SK-N-SH (cell line): ENCODE measurements at regions not wholly inside any gene's neighbourhood (a gene's known extent, or its start where the extent isn't known, plus 50 kb on each side); places are given as distances from the start of the nearest gene placed in this dataset.

Experiments used
- CTCF ChIA-PET: fragments of 300-600, 350-600 bp; formaldehyde crosslinking; extraction: SDS; loops from one replicate; lab custom pipeline; 2021; lab: Yijun Ruan, JAX
- POLR2A ChIA-PET: fragments of 350-600 bp; sonication (Branson Sonifier 250); formaldehyde crosslinking; extraction: SDS; loops from one replicate; lab custom pipeline; 2020; ENCODE audit warnings: antibody characterized with exemption, inconsistent platforms; lab: Yijun Ruan, JAX
- DNase-seq: peaks from one replicate; pipeline ENCODE4 v3.0.0; 2012
- H2AFZ ChIP-seq: fragments of 200-600 bp; sonication (generic); 2 replicates; pipeline ENCODE4 v1.8.1; 2016; ENCODE audit warnings: antibody characterized with exemption, mild to moderate bottlenecking, low read depth
- H3F3A ChIP-seq: fragments of 200-600 bp; sonication (generic); replicated peaks from 2 replicates; pipeline ENCODE3; 2016; ENCODE audit warnings: antibody characterized with exemption, mild to moderate bottlenecking; ENCODE audit not compliant: insufficient read depth
- H3K27ac ChIP-seq, 2 experiments: fragments of 200-500 bp in 1 of 2; fragments of 200-600 bp in 1 of 2; sonication (Bioruptor generic) in 1 of 2; sonication (generic), shearing (Covaris generic) in 1 of 2; 2 replicates each; pipeline versions ENCODE4 v1.5.1 to v1.6.1; 2014 to 2016; ENCODE audit warnings: low read depth in 2 of 2, inconsistent platforms in 1 of 2, low read length in 1 of 2, mild to moderate bottlenecking in 1 of 2, mixed read lengths in 1 of 2
- H3K27me3 ChIP-seq: fragments of 200-600 bp; sonication (generic), shearing (Covaris generic); 2 replicates; pipeline ENCODE4 v1.6.1; 2016; ENCODE audit warnings: mixed run types; ENCODE audit not compliant: insufficient read depth
- H3K36me3 ChIP-seq, 2 experiments: fragments of 200-500 bp in 1 of 2; fragments of 200-600 bp in 1 of 2; sonication (Bioruptor generic) in 1 of 2; sonication (generic) in 1 of 2; replicated peaks in 1 of 2; 2 replicates each; pipeline versions ENCODE3 to v1.5.1; 2014 to 2016; ENCODE audit warnings: low read length in 1 of 2, mild to moderate bottlenecking in 1 of 2; ENCODE audit not compliant: insufficient read depth in 2 of 2, control insufficient read depth in 1 of 2
- H3K4me1 ChIP-seq, 2 experiments: fragments of 200-500 bp in 1 of 2; fragments of 200-600 bp in 1 of 2; sonication (Bioruptor generic) in 1 of 2; sonication (generic), shearing (Covaris generic) in 1 of 2; 2 replicates each; pipeline versions ENCODE4 v1.5.1 to v1.6.1; 2014 to 2016; ENCODE audit warnings: low read depth in 1 of 2, low read length in 1 of 2, mixed run types in 1 of 2; ENCODE audit not compliant: insufficient read depth in 2 of 2, control insufficient read depth in 1 of 2
- H3K4me2 ChIP-seq: fragments of 200-600 bp; sonication (generic), shearing (Covaris generic); 2 replicates; pipeline ENCODE4 v1.6.1; 2017; ENCODE audit warnings: mixed run types
- H3K4me3 ChIP-seq, 2 experiments: fragments of 200-500 bp in 1 of 2; fragments of 200-600 bp in 1 of 2; sonication (Bioruptor generic) in 1 of 2; sonication (generic), shearing (Covaris generic) in 1 of 2; 2 replicates each; pipeline versions ENCODE4 v1.5.1 to v1.8.1; 2014 to 2016; ENCODE audit warnings: low read depth in 2 of 2, inconsistent platforms in 1 of 2, low read length in 1 of 2, mild to moderate bottlenecking in 1 of 2, mixed read lengths in 1 of 2, moderate library complexity in 1 of 2
- H3K79me2 ChIP-seq: fragments of 200-600 bp; sonication (generic); 2 replicates; pipeline ENCODE4 v1.8.1; 2017; ENCODE audit warnings: mild to moderate bottlenecking; ENCODE audit not compliant: insufficient read depth
- H3K9ac ChIP-seq: fragments of 200-600 bp; sonication (generic); 2 replicates; pipeline ENCODE4 v1.6.1; 2017; ENCODE audit warnings: mixed run types
- H3K9me2 ChIP-seq: fragments of 200-600 bp; sonication (generic); 2 replicates; pipeline ENCODE4 v1.6.1; 2017; ENCODE audit warnings: mixed run types
- H3K9me3 ChIP-seq: fragments of 200-600 bp; sonication (generic); 2 replicates; pipeline ENCODE4 v1.6.1; 2017; ENCODE audit warnings: mixed run types, mild to moderate bottlenecking, moderate library complexity
- H4K20me1 ChIP-seq: fragments of 200-600 bp; sonication (generic); 2 replicates; pipeline ENCODE4 v1.6.1; 2017; ENCODE audit warnings: mild to moderate bottlenecking, mixed run types; ENCODE audit not compliant: insufficient read depth
- ELF1 ChIP-seq: IDR thresholded peaks from 2 replicates; pipeline ENCODE4 v1.4.0; 2012
- EZH2phosphoT487 ChIP-seq: fragments of 200-600 bp; sonication (generic); IDR thresholded peaks from 2 replicates; pipeline ENCODE4 v1.6.1; 2017; ENCODE audit warnings: low read depth, mixed run types, mild to moderate bottlenecking, antibody characterized with exemption, moderate library complexity, borderline replicate concordance
- FOSL2 ChIP-seq: IDR thresholded peaks from 2 replicates; pipeline ENCODE4 v1.4.0; 2012; ENCODE audit warnings: low read depth, mild to moderate bottlenecking, moderate library complexity, borderline replicate concordance
- FOXJ3 ChIP-seq: sonication (generic); formaldehyde crosslinking; IDR thresholded peaks from 2 replicates; pipeline ENCODE4 v1.5.1; 2020; ENCODE audit warnings: mild to moderate bottlenecking, missing genetic modification reagents
- GATA2 ChIP-seq: sonication (generic); formaldehyde crosslinking; IDR thresholded peaks from 2 replicates; pipeline ENCODE4 v1.5.0; 2020; ENCODE audit warnings: mild to moderate bottlenecking, missing genetic modification reagents
- NRF1 ChIP-seq: IDR thresholded peaks from 2 replicates; pipeline ENCODE4 v1.6.1; 2012; ENCODE audit warnings: low read depth, mild to moderate bottlenecking, low read length
- POLR2AphosphoS5 ChIP-seq: IDR thresholded peaks from 2 replicates; pipeline ENCODE4 v1.6.1; 2012; ENCODE audit warnings: low read depth, low read length
- RAD21 ChIP-seq: IDR thresholded peaks from 2 replicates; pipeline ENCODE4 v1.6.1; 2012; ENCODE audit warnings: mild to moderate bottlenecking, low read length
- RFX5 ChIP-seq: IDR thresholded peaks from 2 replicates; pipeline ENCODE4 v1.6.1; 2012; ENCODE audit warnings: mild to moderate bottlenecking, improper control_type of control experiment, low read length
- SIN3A ChIP-seq: IDR thresholded peaks from 2 replicates; pipeline ENCODE4 v1.6.1; 2012; ENCODE audit warnings: low read depth, mild to moderate bottlenecking, low read length, moderate library complexity, borderline replicate concordance
- SMC3 ChIP-seq: IDR thresholded peaks from 2 replicates; pipeline ENCODE4 v1.6.1; 2012; ENCODE audit warnings: low read depth, low read length, improper control_type of control experiment
- USF2 ChIP-seq: fragments of 150-350 bp; IDR thresholded peaks from 2 replicates; pipeline ENCODE4 v1.6.1; 2017; ENCODE audit warnings: antibody characterized with exemption, low read length, low read depth, borderline replicate concordance
- YY1 ChIP-seq: IDR thresholded peaks from 2 replicates; pipeline ENCODE4 v1.4.0; 2012; ENCODE audit warnings: low read depth, mild to moderate bottlenecking
- WGBS: methylation state at CpG from one replicate; pipeline ENCODE4 v1.1.6; 2017; ENCODE audit warnings: low lambda C conversion rate; 5-methylcytosine and 5-hydroxymethylcytosine counted together
- TF ChIP-seq, protein P1 (sequence below): IDR thresholded peaks from 2 replicates; pipeline ENCODE4 v1.4.0; 2012; ENCODE audit warnings: low read depth
- TF ChIP-seq, protein P2 (sequence below): IDR thresholded peaks from 2 replicates; pipeline ENCODE4 v1.4.0; 2012; ENCODE audit warnings: low read depth, borderline replicate concordance
- TF ChIP-seq, protein P3 (sequence below): IDR thresholded peaks from 2 replicates; pipeline ENCODE4 v1.4.0; 2012; ENCODE audit warnings: low read depth, borderline replicate concordance
- TF ChIP-seq, protein P4 (sequence below): IDR thresholded peaks from 2 replicates; pipeline ENCODE4 v1.6.1; 2012; ENCODE audit warnings: mild to moderate bottlenecking, low read depth, low read length, moderate library complexity

- TF ChIP-seq SIN3A (no peak), USF2 (no peak), RAD21 (no peak), YY1 (no peak), POLR2AphosphoS5 (no peak), NRF1 (no peak), FOXJ3 (CRISPR knock-in tag) (no peak), GATA2 (no peak), FOSL2 (no peak), SMC3 (no peak), EZH2phosphoT487 (no peak), RFX5 (no peak), ELF1 (no peak)
- TF ChIP-seq, protein P1, sequence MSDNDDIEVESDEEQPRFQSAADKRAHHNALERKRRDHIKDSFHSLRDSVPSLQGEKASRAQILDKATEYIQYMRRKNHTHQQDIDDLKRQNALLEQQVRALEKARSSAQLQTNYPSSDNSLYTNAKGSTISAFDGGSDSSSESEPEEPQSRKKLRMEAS: no peak
- TF ChIP-seq, protein P2, sequence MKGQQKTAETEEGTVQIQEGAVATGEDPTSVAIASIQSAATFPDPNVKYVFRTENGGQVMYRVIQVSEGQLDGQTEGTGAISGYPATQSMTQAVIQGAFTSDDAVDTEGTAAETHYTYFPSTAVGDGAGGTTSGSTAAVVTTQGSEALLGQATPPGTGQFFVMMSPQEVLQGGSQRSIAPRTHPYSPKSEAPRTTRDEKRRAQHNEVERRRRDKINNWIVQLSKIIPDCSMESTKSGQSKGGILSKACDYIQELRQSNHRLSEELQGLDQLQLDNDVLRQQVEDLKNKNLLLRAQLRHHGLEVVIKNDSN: no peak
- TF ChIP-seq, protein P3, sequence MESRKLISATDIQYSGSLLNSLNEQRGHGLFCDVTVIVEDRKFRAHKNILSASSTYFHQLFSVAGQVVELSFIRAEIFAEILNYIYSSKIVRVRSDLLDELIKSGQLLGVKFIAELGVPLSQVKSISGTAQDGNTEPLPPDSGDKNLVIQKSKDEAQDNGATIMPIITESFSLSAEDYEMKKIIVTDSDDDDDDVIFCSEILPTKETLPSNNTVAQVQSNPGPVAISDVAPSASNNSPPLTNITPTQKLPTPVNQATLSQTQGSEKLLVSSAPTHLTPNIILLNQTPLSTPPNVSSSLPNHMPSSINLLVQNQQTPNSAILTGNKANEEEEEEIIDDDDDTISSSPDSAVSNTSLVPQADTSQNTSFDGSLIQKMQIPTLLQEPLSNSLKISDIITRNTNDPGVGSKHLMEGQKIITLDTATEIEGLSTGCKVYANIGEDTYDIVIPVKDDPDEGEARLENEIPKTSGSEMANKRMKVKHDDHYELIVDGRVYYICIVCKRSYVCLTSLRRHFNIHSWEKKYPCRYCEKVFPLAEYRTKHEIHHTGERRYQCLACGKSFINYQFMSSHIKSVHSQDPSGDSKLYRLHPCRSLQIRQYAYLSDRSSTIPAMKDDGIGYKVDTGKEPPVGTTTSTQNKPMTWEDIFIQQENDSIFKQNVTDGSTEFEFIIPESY: no peak
- TF ChIP-seq, protein P4, sequence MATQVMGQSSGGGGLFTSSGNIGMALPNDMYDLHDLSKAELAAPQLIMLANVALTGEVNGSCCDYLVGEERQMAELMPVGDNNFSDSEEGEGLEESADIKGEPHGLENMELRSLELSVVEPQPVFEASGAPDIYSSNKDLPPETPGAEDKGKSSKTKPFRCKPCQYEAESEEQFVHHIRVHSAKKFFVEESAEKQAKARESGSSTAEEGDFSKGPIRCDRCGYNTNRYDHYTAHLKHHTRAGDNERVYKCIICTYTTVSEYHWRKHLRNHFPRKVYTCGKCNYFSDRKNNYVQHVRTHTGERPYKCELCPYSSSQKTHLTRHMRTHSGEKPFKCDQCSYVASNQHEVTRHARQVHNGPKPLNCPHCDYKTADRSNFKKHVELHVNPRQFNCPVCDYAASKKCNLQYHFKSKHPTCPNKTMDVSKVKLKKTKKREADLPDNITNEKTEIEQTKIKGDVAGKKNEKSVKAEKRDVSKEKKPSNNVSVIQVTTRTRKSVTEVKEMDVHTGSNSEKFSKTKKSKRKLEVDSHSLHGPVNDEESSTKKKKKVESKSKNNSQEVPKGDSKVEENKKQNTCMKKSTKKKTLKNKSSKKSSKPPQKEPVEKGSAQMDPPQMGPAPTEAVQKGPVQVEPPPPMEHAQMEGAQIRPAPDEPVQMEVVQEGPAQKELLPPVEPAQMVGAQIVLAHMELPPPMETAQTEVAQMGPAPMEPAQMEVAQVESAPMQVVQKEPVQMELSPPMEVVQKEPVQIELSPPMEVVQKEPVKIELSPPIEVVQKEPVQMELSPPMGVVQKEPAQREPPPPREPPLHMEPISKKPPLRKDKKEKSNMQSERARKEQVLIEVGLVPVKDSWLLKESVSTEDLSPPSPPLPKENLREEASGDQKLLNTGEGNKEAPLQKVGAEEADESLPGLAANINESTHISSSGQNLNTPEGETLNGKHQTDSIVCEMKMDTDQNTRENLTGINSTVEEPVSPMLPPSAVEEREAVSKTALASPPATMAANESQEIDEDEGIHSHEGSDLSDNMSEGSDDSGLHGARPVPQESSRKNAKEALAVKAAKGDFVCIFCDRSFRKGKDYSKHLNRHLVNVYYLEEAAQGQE: no peak
- Histone ChIP-seq H3K9ac (no peak overlapping the region), H4K20me1 (no peaks in the 10 kb centered on the region), H3K4me2 (no peak overlapping the region), H3F3A (no peaks in the 10 kb centered on the region), H3K36me3 (no peaks in the 10 kb centered on the region), H3K27me3 (no peaks in the 10 kb centered on the region), H2AFZ (no peak overlapping the region), H3K4me1 (peaks cover 0 to 8% of the 10 kb centered on the region in 2 experiments; a peak in 1 of 4 replicates), H3K79me2 (no peaks in the 10 kb centered on the region), H3K9me3 (no peaks in the 10 kb centered on the region), H3K4me3 (no peak overlapping the region), H3K9me2 (no peaks in the 10 kb centered on the region), H3K27ac (peak overlapping the region in 1 of 2 experiments; percentile 9; a peak in 1 of 4 replicates)
- no peak for DNase-seq
- 41% methylated on average over 6 of the region's 6 CpGs for WGBS
- ChIA-PET POLR2A (no interaction called here), CTCF (interaction anchor here (0.7 to 2.1 kb wide), 7 partner anchors 14 to 432 kb away, joined by 3 to 11 read pairs (median 5); no protein-coding TSS in a partner anchor)
Measured at GRCh38 chr11:69211540-69211919, 55.8 kb downstream of the SMIM38 start.
